ENCODE measurements at regions not wholly inside any gene's neighbourhood (a gene's known extent, or its start where the extent isn't known, plus 50 kb on each side); places are given as distances from the start of the nearest gene placed in this dataset.

- in situ Hi-C loops (cut with HindIII; ENCODE audit: low sequenced_read_pairs) = loop anchor here (5.0 kb wide), 1 partner anchor 68 kb away; no protein-coding TSS in a partner anchor
Measured at GRCh38 chr2:120470041-120470965, 124.4 kb downstream of the INHBB start.

- in situ Hi-C loops (cut with HindIII; ENCODE audit: low sequenced_read_pairs) = loop anchor here (5.0 kb wide), 1 partner anchor 69 kb away; no protein-coding TSS in a partner anchor
Measured at GRCh38 chr2:120471166-120471565, 125.2 kb downstream of the INHBB start.

GRCh38 chr2:120472031-120472430 lies 126.1 kb downstream of the INHBB start:
- in situ Hi-C loops (cut with HindIII; ENCODE audit: low sequenced_read_pairs) = loop anchor here (5.0 kb wide), 1 partner anchor 70 kb away; no protein-coding TSS in a partner anchor

GRCh38 chr2:120472891-120473309 lies 127.0 kb downstream of the INHBB start:
- in situ Hi-C loops (cut with HindIII; ENCODE audit: low sequenced_read_pairs) = loop anchor here (5.0 kb wide), 1 partner anchor 71 kb away; no protein-coding TSS in a partner anchor

- in situ Hi-C loops (cut with HindIII; ENCODE audit: low sequenced_read_pairs) = loop anchor here (5.0 kb wide), 1 partner anchor 71 kb away; no protein-coding TSS in a partner anchor
Measured at GRCh38 chr2:120473522-120474271, 127.8 kb downstream of the INHBB start.

GRCh38 chr2:120474486-120474885 lies 128.6 kb downstream of the INHBB start:
- in situ Hi-C loops (cut with HindIII; ENCODE audit: low sequenced_read_pairs) = loop anchor here (5.0 kb wide), 1 partner anchor 72 kb away; no protein-coding TSS in a partner anchor

- in situ Hi-C loops (cut with HindIII; ENCODE audit: low sequenced_read_pairs) = no loop called here
Measured at GRCh38 chr2:120476141-120476540, 130.2 kb downstream of the INHBB start.

- in situ Hi-C loops (cut with HindIII; ENCODE audit: low sequenced_read_pairs) = no loop called here
Measured at GRCh38 chr2:120477198-120477597, 131.3 kb downstream of the INHBB start.

GRCh38 chr2:120477831-120478481 lies 132.0 kb downstream of the INHBB start:
- in situ Hi-C loops (cut with HindIII; ENCODE audit: low sequenced_read_pairs) = no loop called here

GRCh38 chr2:120480346-120480902 lies 134.5 kb downstream of the INHBB start:
- in situ Hi-C loops (cut with HindIII; ENCODE audit: low sequenced_read_pairs) = no loop called here

- in situ Hi-C loops (cut with HindIII; ENCODE audit: low sequenced_read_pairs) = no loop called here
Measured at GRCh38 chr2:120480903-120481445, 135.0 kb downstream of the INHBB start.

GRCh38 chr2:120481446-120482194 lies 135.7 kb downstream of the INHBB start:
- in situ Hi-C loops (cut with HindIII; ENCODE audit: low sequenced_read_pairs) = no loop called here

GRCh38 chr2:120482334-120482733 lies 136.4 kb downstream of the INHBB start:
- in situ Hi-C loops (cut with HindIII; ENCODE audit: low sequenced_read_pairs) = no loop called here

- in situ Hi-C loops (cut with HindIII; ENCODE audit: low sequenced_read_pairs) = no loop called here
Measured at GRCh38 chr2:120483355-120483754, 137.4 kb downstream of the INHBB start.

GRCh38 chr2:120485096-120485495 lies 139.2 kb downstream of the INHBB start:
- in situ Hi-C loops (cut with HindIII; ENCODE audit: low sequenced_read_pairs) = no loop called here

- in situ Hi-C loops (cut with HindIII; ENCODE audit: low sequenced_read_pairs) = no loop called here
Measured at GRCh38 chr2:120486441-120486840, 140.5 kb downstream of the INHBB start.

- in situ Hi-C loops (cut with HindIII; ENCODE audit: low sequenced_read_pairs) = no loop called here
Measured at GRCh38 chr2:120486946-120487345, 141.0 kb downstream of the INHBB start.

GRCh38 chr2:120488531-120488930 lies 142.6 kb downstream of the INHBB start:
- in situ Hi-C loops (cut with HindIII; ENCODE audit: low sequenced_read_pairs) = no loop called here

GRCh38 chr2:120489023-120489422 lies 143.1 kb downstream of the INHBB start:
- in situ Hi-C loops (cut with HindIII; ENCODE audit: low sequenced_read_pairs) = no loop called here
